SKM-1 (cell line): ENCODE measurements at regions not wholly inside any gene's neighbourhood (a gene's known extent, or its start where the extent isn't known, plus 50 kb on each side); places are given as distances from the start of the nearest gene placed in this dataset.
A peak's percentile ranks its signal among the peaks of the same experiment; 100 is the strongest.

Experiments used
- DNase-seq: peaks from one replicate; lab custom pipeline; 2025; ENCODE audit not compliant: unreplicated experiment; lab: John Stamatoyannopoulos, UW

DNA sequence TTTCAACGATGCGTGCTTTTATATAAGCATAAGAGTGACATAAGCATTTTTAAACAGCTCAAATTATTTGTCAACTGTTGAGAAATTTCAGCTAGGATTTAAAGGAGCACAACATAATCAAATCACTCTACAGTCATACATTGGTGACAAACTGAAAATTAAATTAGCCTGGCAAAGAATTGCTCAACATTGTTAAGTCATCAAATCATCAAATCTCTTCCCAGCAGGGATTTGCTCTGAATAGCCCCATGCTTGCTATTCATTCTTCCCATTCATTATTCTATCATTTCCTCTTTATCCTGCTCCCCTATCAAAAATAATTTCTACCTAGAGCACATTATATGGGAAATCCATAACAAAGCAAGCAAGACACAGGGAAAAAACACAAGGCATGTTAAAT is 198.7 kb upstream of the LUZP2 start:
- no peak for DNase-seq

- DNase-seq, result no peak
Observed at GRCh38 chr11:24311974-24312373, 184.9 kb upstream of the LUZP2 start.

DNA sequence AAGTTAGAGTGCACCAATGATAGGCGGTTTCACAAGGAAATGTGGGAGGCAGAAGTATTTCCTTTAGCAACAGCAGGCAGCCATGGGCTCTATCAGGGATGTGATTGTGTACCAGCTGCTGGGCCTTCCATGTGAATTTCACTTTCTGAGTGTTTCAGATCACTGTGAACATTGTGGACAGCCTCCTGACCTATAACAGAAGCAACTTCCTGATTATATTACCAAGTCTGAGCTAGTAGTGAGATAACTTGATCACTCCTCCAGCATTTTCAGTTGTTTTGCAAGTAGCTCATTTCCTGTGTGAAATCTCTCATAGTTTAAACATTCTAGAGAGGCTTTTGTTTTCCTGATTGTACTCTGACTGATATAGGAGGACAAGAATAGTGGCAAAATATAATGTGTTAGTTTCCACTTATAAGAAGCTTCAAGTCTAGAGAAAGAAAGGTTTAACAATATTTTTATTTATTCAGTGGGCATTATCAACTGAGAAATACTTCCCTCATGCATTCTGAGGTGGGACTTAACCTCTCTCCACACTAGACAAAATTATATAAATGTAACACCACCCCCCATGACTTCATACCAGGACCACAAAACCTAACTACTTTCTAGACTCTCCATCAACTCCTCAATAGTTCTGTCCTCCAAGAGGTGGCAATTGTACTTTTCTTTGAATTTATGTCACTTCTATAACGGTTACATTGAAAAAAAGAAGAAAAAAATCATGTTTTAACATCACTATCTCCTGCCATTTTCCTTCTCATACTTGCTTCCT is 184.2 kb upstream of the LUZP2 start:
- DNase-seq, result no peak

DNA sequence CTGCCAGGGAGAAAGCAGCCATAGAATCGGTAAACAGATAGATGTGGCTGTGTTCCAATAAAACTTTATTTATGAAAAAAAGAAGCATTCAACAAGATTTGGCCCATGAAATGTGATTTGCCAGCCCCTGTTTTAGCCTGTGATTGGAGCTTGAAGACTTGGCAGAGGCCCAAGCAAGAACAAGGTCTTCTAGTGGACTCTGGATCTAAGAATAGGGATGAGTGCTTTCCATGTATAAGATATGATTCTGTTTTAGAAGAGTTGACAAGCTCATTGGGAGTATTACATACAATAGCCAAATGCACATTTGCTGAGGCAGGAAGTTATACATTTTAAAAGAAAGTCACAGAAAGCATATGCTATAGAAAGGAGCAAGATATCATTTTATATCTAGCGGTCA is 175.6 kb upstream of the LUZP2 start:
- DNase-seq, result no peak

- DNase-seq, result no peak
Observed at GRCh38 chr11:24324211-24324610, 172.6 kb upstream of the LUZP2 start.

DNA sequence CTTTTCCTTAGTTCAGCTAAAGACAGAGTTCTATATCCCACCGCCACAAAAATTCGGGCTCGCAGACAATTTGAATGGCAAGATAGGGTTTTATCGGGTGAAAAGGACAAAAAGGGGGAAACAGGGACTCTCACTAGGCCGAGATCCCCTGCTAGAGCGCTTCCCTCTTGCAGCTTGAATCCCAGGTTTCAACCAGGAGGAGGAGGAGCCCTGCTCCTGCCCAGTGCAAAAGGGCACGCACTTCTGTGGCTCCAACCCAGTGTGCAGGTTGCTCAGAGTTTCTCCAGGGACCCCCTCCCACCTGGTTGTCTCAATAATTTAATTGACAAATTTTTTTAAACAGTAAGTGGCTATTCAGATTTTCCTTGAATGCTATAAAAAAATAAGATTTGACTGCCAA is 152.6 kb upstream of the LUZP2 start:
- no peak for DNase-seq

DNA sequence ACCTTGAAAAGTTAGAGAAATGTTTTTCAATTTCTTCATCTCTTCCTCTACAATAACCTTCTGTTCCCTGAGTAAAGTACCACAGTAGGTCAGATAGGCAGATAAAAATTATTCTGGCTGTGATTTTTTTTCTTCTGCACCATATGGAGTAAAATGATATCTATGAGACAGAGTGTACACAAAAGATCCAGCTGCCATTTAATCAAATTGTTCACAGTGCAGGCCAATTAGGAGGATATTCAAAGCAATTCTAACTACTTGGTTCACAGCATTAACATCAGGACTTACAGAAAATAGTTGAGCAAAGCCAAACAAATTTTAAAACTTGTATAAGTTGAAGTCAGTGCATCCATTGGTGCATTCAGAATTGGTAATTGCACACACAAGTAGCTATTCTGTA is 147.9 kb upstream of the LUZP2 start:
- DNase-seq, result no peak

GRCh38 chr11:24351179-24351578 is 145.7 kb upstream of the LUZP2 start:
- DNase-seq, result no peak

GRCh38 chr11:24356501-24356900 is 140.4 kb upstream of the LUZP2 start:
- DNase-seq, result no peak

- DNase-seq, result no peak
Observed at GRCh38 chr11:24357620-24358410, 139.0 kb upstream of the LUZP2 start.

- DNase-seq, result no peak
Observed at GRCh38 chr11:24372491-24372890, 124.4 kb upstream of the LUZP2 start.

- no peak for DNase-seq
Observed at GRCh38 chr11:24373516-24373915, 123.3 kb upstream of the LUZP2 start.

- no peak for DNase-seq
Observed at GRCh38 chr11:24375351-24375750, 121.5 kb upstream of the LUZP2 start.

GRCh38 chr11:24375931-24376330 is 120.9 kb upstream of the LUZP2 start:
- no peak for DNase-seq

- DNase-seq, result no peak
Observed at GRCh38 chr11:24383137-24383536, 113.7 kb upstream of the LUZP2 start.

GRCh38 chr11:24384240-24384639 is 112.6 kb upstream of the LUZP2 start:
- no peak for DNase-seq

- no peak for DNase-seq
Observed at GRCh38 chr11:24386546-24387397, 110.1 kb upstream of the LUZP2 start.

DNA sequence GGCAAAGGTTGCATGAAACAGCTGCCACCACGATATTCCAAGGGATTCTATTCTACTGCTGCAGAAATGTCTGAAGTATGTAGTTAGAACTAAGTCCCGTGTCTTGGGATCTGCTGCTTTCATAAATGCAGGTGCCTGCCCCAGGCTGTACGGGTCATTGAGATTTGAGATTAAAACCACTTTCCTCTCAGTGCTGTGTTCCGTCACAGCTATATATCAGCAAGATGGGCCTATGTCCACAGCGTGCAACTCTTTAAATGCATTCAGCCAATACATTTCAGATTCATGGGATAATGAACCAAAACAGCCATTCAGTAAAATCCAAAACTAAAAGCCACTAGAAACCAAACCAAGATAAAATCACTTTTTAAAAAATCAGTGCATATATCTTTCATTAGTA is 107.3 kb upstream of the LUZP2 start:
- DNase-seq, result no peak

DNA sequence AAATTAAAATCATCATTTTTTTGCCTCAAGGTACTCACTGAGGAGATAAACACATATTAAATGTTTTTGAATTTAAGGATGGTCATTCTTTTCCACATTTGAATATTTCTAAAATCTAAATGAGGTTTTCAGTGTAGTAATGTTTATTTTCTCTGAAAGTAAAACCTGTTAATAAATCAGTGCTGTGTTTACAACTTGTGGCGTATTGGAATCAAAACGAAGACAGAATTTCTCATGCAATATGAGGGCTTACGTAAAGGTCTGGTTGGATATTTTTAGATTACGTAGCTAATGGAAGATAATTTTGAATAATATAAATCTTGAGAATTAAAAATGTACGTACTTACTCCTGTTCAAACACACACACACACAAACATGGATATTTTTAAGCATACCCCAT is 106.8 kb upstream of the LUZP2 start:
- DNase-seq, result no peak

- DNase-seq, result no peak
Observed at GRCh38 chr11:24390762-24391161, 106.1 kb upstream of the LUZP2 start.

DNA sequence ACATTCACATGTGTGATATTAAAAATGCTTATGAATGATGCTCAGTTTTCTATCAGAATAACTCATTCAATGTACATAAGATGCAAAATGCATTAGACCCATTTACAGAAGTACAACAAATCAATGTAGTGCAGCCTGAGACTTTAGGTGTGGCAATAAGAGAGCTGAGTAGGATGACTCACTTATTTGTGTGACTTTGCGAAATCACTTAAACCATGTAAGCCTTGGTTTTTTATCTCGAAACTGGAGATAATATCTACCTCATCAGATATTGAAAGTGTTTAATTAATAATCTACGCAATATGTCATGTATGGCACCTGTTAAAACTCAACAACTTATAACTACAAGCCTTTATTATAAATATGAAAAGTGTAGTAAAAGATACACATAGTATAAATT is 105.7 kb upstream of the LUZP2 start:
- DNase-seq, result peak; percentile 14
